Prostate gland (tissue), 2 donors: ENCODE measurements at regions not wholly inside any gene's neighbourhood (a gene's known extent, or its start where the extent isn't known, plus 50 kb on each side); places are given as distances from the start of the nearest gene placed in this dataset.

Experiments used
- DNase-seq: peaks from one replicate; pipeline ENCODE4 v3.0.0-alpha.2; 2019; ENCODE audit warnings: low spot score
- H3K27ac ChIP-seq, 2 donors: fragments of 200-600 bp; sonication (generic); 2 replicates each; pipeline ENCODE4 v1.5.1; 2017 to 2019
- H3K27me3 ChIP-seq: fragments of 200-600 bp; sonication (generic); replicated peaks from 2 replicates; pipeline ENCODE4 v1.5.1; 2019; ENCODE audit not compliant: insufficient read depth
- H3K36me3 ChIP-seq, 2 donors: fragments of 200-600 bp; sonication (generic); 1 replicate in 1 of 2; 2 replicates in 1 of 2; pipeline versions ENCODE4 v1.5.1 to v1.8.1; 2017 to 2019
- H3K4me1 ChIP-seq: fragments of 200-600 bp; sonication (generic); replicated peaks from 2 replicates; pipeline ENCODE4 v1.5.1; 2019
- H3K4me3 ChIP-seq, 2 donors: fragments of 200-600 bp; sonication (generic); 2 replicates each; pipeline ENCODE4 v1.5.1; 2017 to 2019
- H3K9me3 ChIP-seq: fragments of 200-600 bp; sonication (generic); 2 replicates; pipeline ENCODE4 v1.5.1; 2017
- CTCF ChIP-seq, 4 experiments: fragments of 200-600 bp in 2 of 4; fragments of 450-650 bp in 2 of 4; sonication (generic) in 2 of 4; IDR thresholded peaks; 1 replicate in 3 of 4; 2 replicates in 1 of 4; pipeline ENCODE4 v1.5.1; 2016 to 2019; ENCODE audit warnings: antibody characterized with exemption in 4 of 4, mild to moderate bottlenecking in 2 of 4, moderate library complexity in 2 of 4
- POLR2A ChIP-seq: fragments of 450-650 bp; IDR thresholded peaks from one replicate; pipeline ENCODE4 v1.6.1; 2016; ENCODE audit warnings: antibody characterized with exemption, mild to moderate bottlenecking
- POLR2AphosphoS5 ChIP-seq: sonication (generic); formaldehyde crosslinking; IDR thresholded peaks from one replicate; pipeline ENCODE4 v1.6.1; 2017; ENCODE audit warnings: antibody characterized with exemption
- whole genome bisulfite sequencing: methylation state at CpG from one replicate; pipeline ENCODE4 v1.1.5; 2018; 5-methylcytosine and 5-hydroxymethylcytosine counted together
- intact Hi-C: fragments of 100-400 bp; cut with DNase I; formaldehyde crosslinking; loops from one replicate; pipeline ENCODE4 v1.14.2; 2022

GRCh38 chr3:34703053-34703452 is 904.6 kb downstream of the PDCD6IP start:
- Histone ChIP-seq H3K9me3 (no peaks in the 10 kb centered on the region), H3K36me3 (no peaks in the 10 kb centered on the region), H3K4me1 (no peaks in the 10 kb centered on the region), H3K27ac (no peak overlapping the region), H3K27me3 (no peaks in the 10 kb centered on the region), H3K4me3 (no peak overlapping the region)
- WGBS: 92% methylated on average over 3 of the region's 3 CpGs
- no peak for TF ChIP-seq POLR2A
- no peak for TF ChIP-seq CTCF (IDR thresholded peaks at IDR 0.05)
- no peak for TF ChIP-seq POLR2AphosphoS5
- intact Hi-C loops: no loop called here
- no peak for DNase-seq

GRCh38 chr3:34724916-34725499 is 914.3 kb upstream of the ARPP21 start:
- no peak overlapping the region for H3K27ac ChIP-seq
- TF ChIP-seq POLR2AphosphoS5: no peak
- TF ChIP-seq POLR2A: no peak
- no peak for TF ChIP-seq CTCF (IDR thresholded peaks at IDR 0.05)
- intact Hi-C loops: no loop called here
- no peaks in the 10 kb centered on the region for H3K36me3 ChIP-seq
- no peaks in the 10 kb centered on the region for H3K9me3 ChIP-seq
- no peaks in the 10 kb centered on the region for H3K4me1 ChIP-seq
- H3K27me3 ChIP-seq: no peaks in the 10 kb centered on the region
- DNase-seq: no peak
- no peak overlapping the region for H3K4me3 ChIP-seq
- 69% methylated on average over 3 of the region's 3 CpGs for WGBS

GRCh38 chr3:34725774-34726173 is 913.6 kb upstream of the ARPP21 start:
- Histone ChIP-seq H3K27me3 (no peaks in the 10 kb centered on the region), H3K9me3 (no peaks in the 10 kb centered on the region), H3K4me1 (no peaks in the 10 kb centered on the region), H3K36me3 (no peaks in the 10 kb centered on the region), H3K27ac (no peak overlapping the region), H3K4me3 (no peak overlapping the region)
- no peak for DNase-seq
- WGBS: 53% methylated on average over 2 of the region's 2 CpGs
- intact Hi-C loops: no loop called here
- TF ChIP-seq CTCF (IDR thresholded peaks at IDR 0.05): no peak
- TF ChIP-seq POLR2AphosphoS5: no peak
- no peak for TF ChIP-seq POLR2A

GRCh38 chr3:34727700-34728099 is 911.6 kb upstream of the ARPP21 start:
- TF ChIP-seq POLR2AphosphoS5 (no peak), CTCF (IDR thresholded peaks at IDR 0.05) (no peak), POLR2A (no peak)
- Histone ChIP-seq H3K36me3 (no peaks in the 10 kb centered on the region), H3K9me3 (no peaks in the 10 kb centered on the region), H3K4me1 (no peaks in the 10 kb centered on the region), H3K27ac (no peak overlapping the region), H3K27me3 (no peaks in the 10 kb centered on the region), H3K4me3 (no peak overlapping the region)
- DNase-seq: no peak
- intact Hi-C loops: no loop called here
- 49% methylated on average over 2 of the region's 2 CpGs for WGBS

- Histone ChIP-seq H3K27ac (no peak overlapping the region), H3K27me3 (no peaks in the 10 kb centered on the region), H3K4me1 (no peaks in the 10 kb centered on the region), H3K4me3 (no peak overlapping the region), H3K36me3 (no peaks in the 10 kb centered on the region), H3K9me3 (no peaks in the 10 kb centered on the region)
- 92% methylated on average over 1 of the region's 1 CpG for WGBS
- TF ChIP-seq POLR2AphosphoS5: no peak
- TF ChIP-seq CTCF (IDR thresholded peaks at IDR 0.05): no peak
- no peak for TF ChIP-seq POLR2A
- intact Hi-C loops: no loop called here
- no peak for DNase-seq
Observed at GRCh38 chr3:34742151-34742550, 897.2 kb upstream of the ARPP21 start.
